ENCODE measurements at regions not wholly inside any gene's neighbourhood (a gene's known extent, or its start where the extent isn't known, plus 50 kb on each side); places are given as distances from the start of the nearest gene placed in this dataset.

DNA sequence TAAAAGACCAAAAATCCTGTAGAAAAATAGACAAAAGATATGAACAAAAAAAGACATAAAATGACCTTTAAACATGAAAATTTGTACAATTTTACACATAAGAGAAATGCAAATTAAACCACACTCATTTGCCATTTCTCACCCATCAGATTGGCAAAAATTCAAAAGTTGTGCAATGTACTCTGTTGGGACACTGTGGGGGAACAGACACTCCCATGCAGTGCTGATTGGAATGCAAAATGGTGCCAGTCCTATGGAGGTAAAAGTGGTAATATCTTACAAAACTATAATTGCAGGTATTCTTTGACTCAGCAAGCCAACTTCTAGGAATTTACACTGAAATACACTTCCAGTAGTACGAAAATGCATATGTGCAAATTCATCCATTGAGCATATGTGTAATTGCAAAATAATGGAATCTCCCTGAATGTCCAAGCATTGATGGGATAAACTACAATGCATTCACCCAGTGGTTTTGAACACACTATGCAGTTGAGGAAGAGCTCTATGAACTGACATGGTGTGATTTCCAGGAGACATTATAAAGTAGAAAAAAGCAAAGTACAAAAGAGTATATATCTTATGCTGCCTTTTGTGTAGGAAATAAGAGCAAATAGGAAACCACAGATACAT is 201.8 kb upstream of the ZNF521 start:
- Histone ChIP-seq H3K79me2 (ENCODE audit: insufficient read depth) (no peaks in the 10 kb centered on the region), H2AFZ (no peak overlapping the region), H3K27me3 (replicated peaks; ENCODE audit: insufficient read depth) (no peaks in the 10 kb centered on the region), H3K36me3 (ENCODE audit: low read depth) (no peaks in the 10 kb centered on the region), H3K9me2 (ENCODE audit: insufficient read depth) (no peaks in the 10 kb centered on the region), H3K4me3 (no peak overlapping the region), H3K27ac (no peak overlapping the region), H3K9me3 (ENCODE audit: low read depth) (no peaks in the 10 kb centered on the region), H4K20me1 (ENCODE audit: insufficient read depth) (no peaks in the 10 kb centered on the region), H3K9ac (no peak overlapping the region), H3K4me1 (ENCODE audit: insufficient read depth) (no peaks in the 10 kb centered on the region), H3F3A (ENCODE audit: insufficient read depth) (no peaks in the 10 kb centered on the region), H3K4me2 (ENCODE audit: unreplicated experiment) (no peak overlapping the region)
- DNase-seq, result no peak
- in situ Hi-C loops (cut with MboI), result loop anchor here (25.0 kb wide), 1 partner anchor 284 kb away; no protein-coding TSS in a partner anchor
- no peak for TF ChIP-seq EZH2phosphoT487 (IDR thresholded peaks at IDR 0.05; ENCODE audit: insufficient read depth, low read depth)
- TF ChIP-seq EZH2 (IDR thresholded peaks at IDR 0.05; ENCODE audit: insufficient read depth, poor library complexity, severe bottlenecking), result no peak
- 33 to 43% methylated on average over 1 of the region's 1 CpG for WGBS, 2 experiments (ENCODE audit: low coverage in 1 of 2, low lambda C conversion rate in 2 of 2, missing lambda C conversion rate in 2 of 2)

DNA sequence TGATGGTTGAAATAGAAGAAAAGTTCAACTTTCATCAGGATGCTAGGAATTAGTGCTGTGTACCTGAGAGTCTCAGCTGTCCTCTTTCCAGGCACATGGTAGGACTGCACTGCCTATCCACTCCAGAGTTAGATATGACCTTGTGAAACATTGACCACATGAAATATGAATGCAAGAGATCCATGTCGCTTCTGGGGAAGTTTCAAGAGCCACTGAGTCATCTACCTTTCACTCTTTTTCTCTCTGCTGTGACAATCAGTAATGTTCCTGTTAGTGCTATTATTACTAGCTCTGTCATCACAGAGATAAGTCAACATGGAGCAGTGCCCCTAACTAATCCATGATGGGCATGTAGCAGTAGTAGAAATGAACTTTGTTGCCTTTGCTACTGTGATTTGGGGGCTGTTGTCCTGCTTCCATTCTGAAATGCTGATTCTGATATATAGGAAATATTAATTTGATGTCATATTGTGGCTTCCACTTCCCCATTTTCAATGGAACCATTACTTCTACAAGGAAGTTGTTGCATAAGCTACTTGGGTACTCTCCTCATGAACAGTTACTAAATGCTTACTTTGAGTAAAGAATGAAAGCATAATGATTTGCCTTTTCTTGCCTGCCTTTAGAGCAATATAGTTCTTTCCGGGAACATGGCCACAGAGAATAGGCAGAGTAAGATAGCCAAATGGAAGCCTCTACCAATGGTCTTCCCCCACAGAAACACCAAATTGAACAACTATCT is 192.8 kb upstream of the ZNF521 start:
- no peaks in the 10 kb centered on the region for H3K9me3 ChIP-seq (ENCODE audit: low read depth)
- no peaks in the 10 kb centered on the region for H4K20me1 ChIP-seq (ENCODE audit: insufficient read depth)
- WGBS, 2 experiments (ENCODE audit: low coverage in 1 of 2, low lambda C conversion rate in 2 of 2, missing lambda C conversion rate in 2 of 2), result 39 to 57% methylated on average over 2 of the region's 2 CpGs
- in situ Hi-C loops (cut with MboI), result no loop called here
- no peak for DNase-seq
- H3K4me3 ChIP-seq, result no peak overlapping the region
- TF ChIP-seq EZH2phosphoT487 (IDR thresholded peaks at IDR 0.05; ENCODE audit: insufficient read depth, low read depth) (no peak), EZH2 (IDR thresholded peaks at IDR 0.05; ENCODE audit: insufficient read depth, poor library complexity, severe bottlenecking) (no peak)
- no peaks in the 10 kb centered on the region for H3K9me2 ChIP-seq (ENCODE audit: insufficient read depth)
- no peaks in the 10 kb centered on the region for H3K79me2 ChIP-seq (ENCODE audit: insufficient read depth)
- no peak overlapping the region for H3K4me2 ChIP-seq (ENCODE audit: unreplicated experiment)
- H3K4me1 ChIP-seq (ENCODE audit: insufficient read depth), result no peaks in the 10 kb centered on the region
- H2AFZ ChIP-seq, result no peak overlapping the region
- no peak overlapping the region for H3K9ac ChIP-seq
- no peaks in the 10 kb centered on the region for H3F3A ChIP-seq (ENCODE audit: insufficient read depth)
- no peak overlapping the region for H3K27ac ChIP-seq
- no peaks in the 10 kb centered on the region for H3K36me3 ChIP-seq (ENCODE audit: low read depth)
- no peaks in the 10 kb centered on the region for H3K27me3 ChIP-seq (replicated peaks; ENCODE audit: insufficient read depth)

DNA sequence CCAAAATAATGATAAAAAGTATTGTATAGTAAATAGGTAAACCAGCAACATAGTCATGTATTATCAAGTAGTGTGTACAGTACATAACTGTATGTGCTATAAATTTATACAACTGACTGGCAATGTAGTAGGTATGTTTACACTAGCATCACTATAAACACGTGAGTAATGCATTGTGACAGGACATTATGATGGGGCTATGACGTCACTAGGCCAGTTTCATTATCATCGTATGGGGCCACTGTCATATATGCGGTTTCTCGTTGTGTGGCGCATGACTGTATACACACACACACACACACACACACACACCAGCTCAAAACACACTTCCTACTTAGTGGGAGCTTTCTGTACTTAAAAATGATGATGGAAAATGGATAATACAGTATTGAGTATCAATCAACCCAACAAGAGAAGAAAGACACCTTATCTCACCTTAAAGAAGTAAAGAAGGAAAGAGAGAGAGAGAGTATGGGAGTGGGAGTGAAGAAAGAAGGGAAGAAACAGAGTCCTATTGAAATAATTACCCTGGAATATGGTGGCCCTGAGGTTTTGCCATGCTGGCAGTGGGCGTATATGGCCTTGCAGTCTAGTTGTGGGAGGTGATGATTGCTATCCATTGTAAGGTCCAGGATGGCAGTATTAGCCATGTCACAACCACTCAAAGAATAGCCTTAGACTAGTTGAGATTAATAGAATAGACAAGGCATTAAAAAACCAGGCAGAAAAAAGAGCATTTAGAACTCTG is 186.4 kb upstream of the ZNF521 start:
- WGBS, 2 experiments (ENCODE audit: low coverage in 1 of 2, low lambda C conversion rate in 2 of 2, missing lambda C conversion rate in 2 of 2), result 68 to 72% methylated on average over 7 of the region's 7 CpGs
- H3K9ac ChIP-seq, result no peak overlapping the region
- H3K4me3 ChIP-seq, result no peak overlapping the region
- no peaks in the 10 kb centered on the region for H3F3A ChIP-seq (ENCODE audit: insufficient read depth)
- no peak for TF ChIP-seq EZH2 (IDR thresholded peaks at IDR 0.05; ENCODE audit: insufficient read depth, poor library complexity, severe bottlenecking)
- TF ChIP-seq EZH2phosphoT487 (IDR thresholded peaks at IDR 0.05; ENCODE audit: insufficient read depth, low read depth), result no peak
- no peaks in the 10 kb centered on the region for H3K9me3 ChIP-seq (ENCODE audit: low read depth)
- no peaks in the 10 kb centered on the region for H3K36me3 ChIP-seq (ENCODE audit: low read depth)
- no peaks in the 10 kb centered on the region for H3K9me2 ChIP-seq (ENCODE audit: insufficient read depth)
- H3K27ac ChIP-seq, result no peak overlapping the region
- H3K4me2 ChIP-seq (ENCODE audit: unreplicated experiment), result no peak overlapping the region
- no peaks in the 10 kb centered on the region for H3K79me2 ChIP-seq (ENCODE audit: insufficient read depth)
- in situ Hi-C loops (cut with MboI), result no loop called here
- no peak for DNase-seq
- H3K27me3 ChIP-seq (replicated peaks; ENCODE audit: insufficient read depth), result no peaks in the 10 kb centered on the region
- no peaks in the 10 kb centered on the region for H3K4me1 ChIP-seq (ENCODE audit: insufficient read depth)
- H4K20me1 ChIP-seq (ENCODE audit: insufficient read depth), result no peaks in the 10 kb centered on the region
- H2AFZ ChIP-seq, result no peak overlapping the region

DNA sequence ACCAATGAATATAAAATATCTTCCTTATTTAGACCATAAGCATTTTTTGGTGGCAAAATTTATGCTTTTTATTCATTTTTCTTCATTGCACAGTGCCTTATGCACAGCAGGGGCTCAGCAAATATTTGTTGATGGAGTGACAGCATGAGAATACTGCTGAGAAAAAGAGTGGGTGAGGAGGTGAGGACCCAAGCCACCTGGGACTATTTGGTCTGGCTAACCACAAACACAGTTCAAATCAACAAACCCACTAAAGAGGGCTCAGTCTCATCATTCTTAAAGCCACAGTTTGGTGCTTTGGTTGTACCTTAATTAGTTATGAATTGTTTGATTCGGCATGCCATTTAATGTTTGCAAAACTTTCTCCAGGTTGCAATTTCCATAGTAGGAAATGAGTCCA is 183.5 kb upstream of the ZNF521 start:
- Histone ChIP-seq H3K9me3 (ENCODE audit: low read depth) (no peaks in the 10 kb centered on the region), H4K20me1 (ENCODE audit: insufficient read depth) (no peaks in the 10 kb centered on the region), H3K9me2 (ENCODE audit: insufficient read depth) (no peaks in the 10 kb centered on the region), H3K4me1 (ENCODE audit: insufficient read depth) (no peaks in the 10 kb centered on the region), H3K4me3 (no peak overlapping the region), H2AFZ (no peak overlapping the region), H3K27ac (no peak overlapping the region), H3K4me2 (ENCODE audit: unreplicated experiment) (no peak overlapping the region), H3K9ac (no peak overlapping the region), H3K27me3 (replicated peaks; ENCODE audit: insufficient read depth) (no peaks in the 10 kb centered on the region), H3K36me3 (ENCODE audit: low read depth) (no peaks in the 10 kb centered on the region), H3F3A (ENCODE audit: insufficient read depth) (no peaks in the 10 kb centered on the region), H3K79me2 (ENCODE audit: insufficient read depth) (no peaks in the 10 kb centered on the region)
- WGBS, 2 experiments (ENCODE audit: low coverage in 1 of 2, low lambda C conversion rate in 2 of 2, missing lambda C conversion rate in 2 of 2), result 65 to 69% methylated on average over 1 of the region's 1 CpG
- no peak for DNase-seq
- in situ Hi-C loops (cut with MboI), result no loop called here
- TF ChIP-seq EZH2 (IDR thresholded peaks at IDR 0.05; ENCODE audit: insufficient read depth, poor library complexity, severe bottlenecking), result no peak
- no peak for TF ChIP-seq EZH2phosphoT487 (IDR thresholded peaks at IDR 0.05; ENCODE audit: insufficient read depth, low read depth)

Data from GM23248 (cell line).